T-helper 2 cell treated with Interferon-gamma antibody and Interleukin-4, amounts not matched to agents 5 μg/mL and 100 μg/mL, for 36 hours (primary cell): ENCODE measurements at regions not wholly inside any gene's neighbourhood (a gene's known extent, or its start where the extent isn't known, plus 50 kb on each side); places are given as distances from the start of the nearest gene placed in this dataset.

Experiments used
- DNase-seq: peaks from one replicate; pipeline ENCODE4 v3.0.0; 2021; ENCODE audit warnings: low spot score
- H3K27ac Mint-ChIP-seq: one replicate; pipeline ENCODE4 v1.8.0; 2021; ENCODE audit warnings: mild to moderate bottlenecking, mixed read lengths
- H3K27me3 Mint-ChIP-seq: one replicate; pipeline ENCODE4 v1.8.0; 2021; ENCODE audit warnings: low read depth, mixed read lengths
- H3K36me3 Mint-ChIP-seq: one replicate; pipeline ENCODE4 v1.8.0; 2021; ENCODE audit warnings: low read depth, mixed read lengths
- H3K4me1 Mint-ChIP-seq: one replicate; pipeline ENCODE4 v1.8.0; 2021; ENCODE audit warnings: low read depth, mixed read lengths
- H3K4me3 Mint-ChIP-seq: one replicate; pipeline ENCODE4 v1.8.0; 2022; ENCODE audit warnings: mild to moderate bottlenecking, moderate library complexity, mixed read lengths
- H3K9me3 Mint-ChIP-seq: one replicate; pipeline ENCODE4 v1.8.0; 2021; ENCODE audit warnings: mixed read lengths

DNA sequence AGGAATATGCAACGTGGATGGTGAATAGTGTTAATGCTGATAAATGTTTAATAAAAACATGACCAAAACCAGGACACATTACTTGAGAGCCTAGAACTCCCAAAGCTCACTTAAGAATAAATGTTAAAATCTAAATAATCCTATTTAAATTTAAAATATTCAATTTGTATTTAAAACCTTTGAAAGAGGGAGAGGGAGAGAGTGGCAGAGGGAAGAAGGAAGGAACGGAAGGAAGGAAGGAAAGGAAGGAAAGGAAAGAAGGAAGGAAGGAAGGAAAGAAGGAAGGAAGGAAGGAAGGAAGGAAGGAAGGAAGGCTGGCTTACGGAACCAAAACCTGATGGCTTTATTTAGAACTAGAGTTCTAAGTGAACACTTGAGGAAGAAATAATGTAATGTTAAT lies 324.1 kb upstream of the SYT4 start:
- DNase-seq: no peak
- Mint-ChIP-seq H3K9me3 (peaks cover 19% of the 10 kb centered on the region), H3K36me3 (no peaks in the 10 kb centered on the region), H3K4me1 (no peaks in the 10 kb centered on the region), H3K27ac (no peak overlapping the region), H3K4me3 (no peak overlapping the region), H3K27me3 (no peaks in the 10 kb centered on the region)

DNA sequence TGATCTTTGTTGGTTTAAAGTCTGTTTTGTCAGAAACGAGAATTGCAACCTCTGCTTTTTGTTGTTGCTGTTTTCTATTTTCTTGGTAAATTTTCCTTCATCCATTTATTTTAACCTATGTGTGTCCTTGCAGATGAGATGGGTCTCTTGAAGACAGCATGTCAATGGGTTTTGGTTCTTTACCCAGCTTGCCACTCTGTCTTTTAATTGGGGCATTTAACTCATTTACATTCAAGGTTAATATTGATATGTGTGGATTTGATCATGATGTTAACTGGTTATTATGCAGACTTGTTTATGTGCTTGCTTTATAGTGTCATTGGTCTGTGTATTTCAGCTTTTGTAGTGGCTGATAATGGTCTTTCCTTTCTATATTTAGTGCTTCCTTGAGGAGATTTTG lies 327.9 kb upstream of the SYT4 start:
- Mint-ChIP-seq H3K36me3 (no peaks in the 10 kb centered on the region), H3K27ac (no peak overlapping the region), H3K27me3 (no peaks in the 10 kb centered on the region), H3K4me1 (no peaks in the 10 kb centered on the region), H3K4me3 (no peak overlapping the region), H3K9me3 (peaks cover 23% of the 10 kb centered on the region)
- DNase-seq: no peak

DNA sequence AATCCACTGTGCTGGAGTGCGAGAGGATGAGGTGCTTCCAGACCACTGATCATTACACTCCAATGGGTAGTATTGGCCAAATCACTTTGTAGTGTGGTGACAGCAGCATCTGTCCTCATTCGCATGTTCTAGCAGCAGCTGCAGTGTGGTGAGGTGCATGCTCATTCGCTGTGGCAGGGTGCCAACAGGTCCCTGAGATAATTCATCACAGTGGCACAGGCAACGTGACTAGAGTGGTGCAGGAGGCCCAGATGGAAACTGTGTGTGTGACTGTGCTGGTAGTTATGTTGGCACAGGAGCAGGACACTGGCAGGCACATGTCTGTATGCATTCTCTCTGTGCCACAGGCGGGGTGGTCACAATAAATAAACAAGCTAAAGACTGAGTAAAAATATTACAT lies 329.5 kb upstream of the SYT4 start:
- Mint-ChIP-seq H3K4me1 (no peaks in the 10 kb centered on the region), H3K27me3 (no peaks in the 10 kb centered on the region), H3K27ac (no peak overlapping the region), H3K4me3 (no peak overlapping the region), H3K36me3 (no peaks in the 10 kb centered on the region), H3K9me3 (peaks cover 23% of the 10 kb centered on the region)
- no peak for DNase-seq

GRCh38 chr18:43620936-43621335 lies 343.6 kb upstream of the SYT4 start:
- DNase-seq: no peak
- Mint-ChIP-seq H3K27me3 (no peaks in the 10 kb centered on the region), H3K27ac (no peak overlapping the region), H3K4me3 (no peak overlapping the region), H3K9me3 (no peaks in the 10 kb centered on the region), H3K4me1 (no peaks in the 10 kb centered on the region), H3K36me3 (no peaks in the 10 kb centered on the region)

- no peaks in the 10 kb centered on the region for H3K9me3 Mint-ChIP-seq
- H3K4me1 Mint-ChIP-seq: no peaks in the 10 kb centered on the region
- H3K4me3 Mint-ChIP-seq: no peak overlapping the region
- no peak for DNase-seq
- no peak overlapping the region for H3K27ac Mint-ChIP-seq
- H3K36me3 Mint-ChIP-seq: no peaks in the 10 kb centered on the region
- H3K27me3 Mint-ChIP-seq: no peaks in the 10 kb centered on the region
Observed at GRCh38 chr18:43622024-43622423, 344.7 kb upstream of the SYT4 start.

GRCh38 chr18:43625582-43625981 lies 348.3 kb upstream of the SYT4 start:
- DNase-seq: no peak
- Mint-ChIP-seq H3K4me3 (no peak overlapping the region), H3K4me1 (no peaks in the 10 kb centered on the region), H3K36me3 (no peaks in the 10 kb centered on the region), H3K27ac (no peak overlapping the region), H3K27me3 (no peaks in the 10 kb centered on the region), H3K9me3 (no peaks in the 10 kb centered on the region)

DNA sequence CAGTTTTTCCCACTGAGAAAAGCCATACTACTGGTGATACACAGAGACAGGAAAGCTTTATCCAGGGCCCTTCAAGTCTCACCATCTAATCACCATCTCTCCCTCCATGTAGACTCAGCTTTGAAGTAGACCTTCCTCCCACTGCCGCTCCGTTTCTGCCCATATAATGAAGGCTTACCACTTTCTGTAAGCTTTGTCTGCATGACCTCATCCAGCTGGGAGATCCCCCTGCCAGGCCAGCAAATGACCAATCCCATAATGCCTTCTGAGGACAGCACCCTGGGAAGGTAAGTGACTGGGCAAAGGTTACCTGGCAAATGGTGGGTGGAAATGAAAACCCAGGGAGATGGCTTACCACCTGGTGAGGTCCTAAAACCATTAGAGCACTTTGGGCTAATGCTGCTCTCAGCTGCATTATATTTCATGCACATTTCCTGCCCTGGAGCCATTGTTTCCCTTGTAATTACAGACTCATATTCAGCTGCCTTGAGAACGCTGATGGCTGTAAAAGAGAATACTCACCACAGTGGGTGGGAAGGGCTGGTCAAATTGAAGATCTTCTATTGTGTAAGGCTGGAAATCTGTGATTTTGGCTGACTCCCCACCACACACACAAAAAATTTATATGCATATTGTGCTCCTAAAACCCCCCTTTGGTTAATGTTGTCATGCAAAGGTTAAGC lies 350.7 kb upstream of the SYT4 start:
- Mint-ChIP-seq H3K9me3 (no peaks in the 10 kb centered on the region), H3K4me1 (no peaks in the 10 kb centered on the region), H3K27me3 (no peaks in the 10 kb centered on the region), H3K27ac (no peak overlapping the region), H3K36me3 (no peaks in the 10 kb centered on the region), H3K4me3 (no peak overlapping the region)
- no peak for DNase-seq

GRCh38 chr18:43634994-43635393 lies 357.7 kb upstream of the SYT4 start:
- peaks cover 11% of the 10 kb centered on the region for H3K9me3 Mint-ChIP-seq
- no peak overlapping the region for H3K4me3 Mint-ChIP-seq
- H3K36me3 Mint-ChIP-seq: no peaks in the 10 kb centered on the region
- DNase-seq: no peak
- H3K27me3 Mint-ChIP-seq: no peaks in the 10 kb centered on the region
- no peak overlapping the region for H3K27ac Mint-ChIP-seq
- H3K4me1 Mint-ChIP-seq: no peaks in the 10 kb centered on the region

DNA sequence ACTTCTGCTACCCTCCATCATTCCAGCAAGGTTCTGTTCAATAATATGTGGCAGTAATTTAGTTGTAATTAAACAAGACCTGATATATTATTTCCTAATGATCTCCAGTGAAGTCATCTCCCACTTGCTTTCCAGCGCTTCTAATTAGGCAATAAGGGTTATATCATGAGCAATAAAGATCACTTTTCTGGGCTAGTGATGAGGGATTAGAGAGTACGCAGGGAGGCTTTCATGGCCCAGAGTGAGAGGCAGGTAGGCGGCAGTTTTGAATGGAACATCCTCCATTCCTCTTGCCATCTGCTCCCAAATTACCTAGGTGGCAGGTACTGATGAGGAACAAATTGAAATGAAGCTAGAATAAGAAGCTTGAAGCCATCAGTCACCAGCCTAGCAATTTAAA lies 358.1 kb upstream of the SYT4 start:
- Mint-ChIP-seq H3K27me3 (no peaks in the 10 kb centered on the region), H3K4me3 (no peak overlapping the region), H3K36me3 (no peaks in the 10 kb centered on the region), H3K27ac (no peak overlapping the region), H3K4me1 (no peaks in the 10 kb centered on the region), H3K9me3 (peaks cover 11% of the 10 kb centered on the region)
- no peak for DNase-seq

DNA sequence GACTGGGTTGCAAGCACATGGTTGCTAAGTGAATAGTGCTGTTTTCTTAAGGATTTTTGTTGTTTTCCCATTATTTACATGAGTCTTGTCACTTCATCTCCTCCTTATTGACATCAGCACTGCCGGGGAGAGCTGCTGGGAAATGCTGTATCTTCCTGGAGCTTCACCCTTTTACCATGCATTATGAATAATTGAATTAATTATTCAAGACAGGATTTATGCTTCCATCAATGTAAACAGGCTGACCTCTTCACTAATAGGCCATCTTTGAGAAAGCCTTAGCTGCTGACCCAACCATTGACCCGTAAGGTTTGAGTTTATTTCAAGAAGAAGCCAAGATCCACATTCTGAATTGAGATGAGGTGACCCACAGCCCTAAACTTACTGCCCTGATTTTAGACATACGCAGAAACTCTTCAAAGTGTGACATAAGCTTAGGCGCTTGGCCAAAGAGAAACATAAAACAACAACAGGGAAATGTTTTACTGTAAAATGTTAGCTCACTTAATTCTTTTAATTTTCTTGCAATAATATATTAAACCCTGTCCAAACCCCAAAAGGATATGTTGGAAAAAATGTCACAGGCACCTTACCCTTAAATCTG lies 365.5 kb upstream of the SYT4 start:
- Mint-ChIP-seq H3K27ac (no peak overlapping the region), H3K4me3 (no peak overlapping the region), H3K9me3 (peaks cover 15% of the 10 kb centered on the region), H3K4me1 (no peaks in the 10 kb centered on the region), H3K27me3 (no peaks in the 10 kb centered on the region), H3K36me3 (no peaks in the 10 kb centered on the region)
- no peak for DNase-seq

DNA sequence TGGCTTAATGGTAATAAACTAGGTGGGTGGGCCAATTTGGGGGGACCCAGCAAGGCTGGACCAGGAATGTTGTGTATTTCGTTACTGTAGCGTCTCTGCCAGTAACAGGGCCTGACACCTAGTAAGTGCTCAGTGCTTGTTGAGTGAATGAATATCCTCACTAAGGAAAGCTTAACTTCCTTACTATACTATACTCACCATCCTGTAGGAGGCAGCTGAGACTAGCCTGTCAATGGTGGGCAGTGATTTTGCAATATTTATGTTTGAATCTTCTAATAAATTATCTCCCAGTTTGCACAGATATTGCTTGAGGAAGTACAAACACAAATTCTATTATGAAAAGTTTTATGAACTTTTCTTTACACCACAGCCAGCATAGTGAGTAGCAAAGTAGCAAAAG lies 370.7 kb upstream of the SYT4 start:
- Mint-ChIP-seq H3K36me3 (no peaks in the 10 kb centered on the region), H3K4me1 (no peaks in the 10 kb centered on the region), H3K27me3 (no peaks in the 10 kb centered on the region), H3K4me3 (no peak overlapping the region), H3K27ac (no peak overlapping the region), H3K9me3 (peaks cover 9% of the 10 kb centered on the region)
- no peak for DNase-seq

DNA sequence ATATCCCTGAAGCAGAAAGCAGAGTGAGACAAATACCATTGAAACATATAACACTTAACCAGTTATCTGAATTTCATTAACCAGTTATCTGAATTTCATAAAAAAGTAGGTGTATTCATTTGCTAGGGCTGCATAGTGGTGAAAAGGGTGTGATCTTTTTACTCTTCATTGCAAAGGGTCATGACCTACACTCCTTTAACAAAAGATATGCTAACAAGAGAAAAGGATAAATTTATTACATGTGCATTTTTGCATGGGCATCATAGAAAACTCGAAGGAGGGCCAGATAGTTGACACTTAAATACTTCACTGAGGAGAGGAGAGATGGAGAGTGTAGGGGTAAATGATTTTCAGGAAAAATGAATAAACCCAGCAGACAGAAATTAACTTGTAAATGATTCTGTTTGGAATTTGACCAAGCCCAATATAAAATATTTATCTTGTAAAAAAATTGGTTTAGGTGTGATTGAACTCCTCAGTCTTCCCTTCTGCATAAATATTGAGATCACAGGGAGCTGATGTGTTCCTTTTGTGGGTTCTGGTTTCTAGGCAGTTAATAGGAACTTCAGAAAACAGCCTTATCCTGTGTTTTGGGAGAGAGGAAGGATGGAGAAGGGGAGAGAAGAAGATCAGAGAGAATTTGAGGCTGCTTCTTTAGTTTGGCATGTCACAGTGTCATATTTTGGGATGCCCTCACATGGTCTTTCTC lies 372.5 kb upstream of the SYT4 start:
- no peak overlapping the region for H3K27ac Mint-ChIP-seq
- no peak overlapping the region for H3K4me3 Mint-ChIP-seq
- H3K27me3 Mint-ChIP-seq: no peaks in the 10 kb centered on the region
- peaks cover 16% of the 10 kb centered on the region for H3K9me3 Mint-ChIP-seq
- no peak for DNase-seq
- no peaks in the 10 kb centered on the region for H3K4me1 Mint-ChIP-seq
- no peaks in the 10 kb centered on the region for H3K36me3 Mint-ChIP-seq

- Mint-ChIP-seq H3K9me3 (peaks cover 12% of the 10 kb centered on the region), H3K27ac (no peak overlapping the region), H3K27me3 (no peaks in the 10 kb centered on the region), H3K4me3 (no peak overlapping the region), H3K4me1 (no peaks in the 10 kb centered on the region), H3K36me3 (no peaks in the 10 kb centered on the region)
- no peak for DNase-seq
Observed at GRCh38 chr18:43650426-43650825, 373.1 kb upstream of the SYT4 start.

- Mint-ChIP-seq H3K27me3 (no peaks in the 10 kb centered on the region), H3K4me3 (no peak overlapping the region), H3K36me3 (no peaks in the 10 kb centered on the region), H3K27ac (no peak overlapping the region), H3K4me1 (no peaks in the 10 kb centered on the region), H3K9me3 (peaks cover 12% of the 10 kb centered on the region)
- DNase-seq: no peak
Observed at GRCh38 chr18:43651057-43651456, 373.8 kb upstream of the SYT4 start.
